DMS153 (cell line): ENCODE measurements at regions not wholly inside any gene's neighbourhood (a gene's known extent, or its start where the extent isn't known, plus 50 kb on each side); places are given as distances from the start of the nearest gene placed in this dataset.

ENCODE experiments used
- DNase-seq: peaks from one replicate; lab custom pipeline; 2025; lab: John Stamatoyannopoulos, UW

- no peak for DNase-seq
Observed at GRCh38 chr6:150537893-150538292, 61.8 kb upstream of the PLEKHG1 start.

GRCh38 chr6:150539111-150539510 is 60.6 kb upstream of the PLEKHG1 start:
- DNase-seq, result no peak

GRCh38 chr6:150539568-150539967 is 60.1 kb upstream of the PLEKHG1 start:
- DNase-seq, result no peak

- peak; percentile 64 for DNase-seq
Observed at GRCh38 chr6:150541576-150541975, 58.1 kb upstream of the PLEKHG1 start.

- no peak for DNase-seq
Observed at GRCh38 chr6:150543178-150543577, 56.5 kb upstream of the PLEKHG1 start.

DNA sequence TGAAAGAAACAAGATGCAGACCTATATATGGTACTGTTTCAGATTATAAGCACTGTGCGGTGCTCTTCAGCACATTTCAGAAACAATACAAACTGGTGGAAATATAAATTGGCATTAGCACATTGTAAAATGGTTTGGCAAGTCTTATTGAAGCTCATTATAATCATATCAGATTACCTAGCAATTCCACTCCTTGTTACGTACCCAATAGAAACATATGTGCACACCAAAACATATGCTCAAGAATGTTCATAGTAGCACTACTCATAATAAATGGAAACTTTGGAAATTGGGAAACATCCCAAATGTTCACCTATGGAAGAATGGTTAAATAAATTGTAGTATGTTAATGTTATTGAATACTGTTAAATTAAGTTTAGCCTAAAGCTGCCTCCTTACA is 54.9 kb upstream of the PLEKHG1 start:
- no peak for DNase-seq

DNA sequence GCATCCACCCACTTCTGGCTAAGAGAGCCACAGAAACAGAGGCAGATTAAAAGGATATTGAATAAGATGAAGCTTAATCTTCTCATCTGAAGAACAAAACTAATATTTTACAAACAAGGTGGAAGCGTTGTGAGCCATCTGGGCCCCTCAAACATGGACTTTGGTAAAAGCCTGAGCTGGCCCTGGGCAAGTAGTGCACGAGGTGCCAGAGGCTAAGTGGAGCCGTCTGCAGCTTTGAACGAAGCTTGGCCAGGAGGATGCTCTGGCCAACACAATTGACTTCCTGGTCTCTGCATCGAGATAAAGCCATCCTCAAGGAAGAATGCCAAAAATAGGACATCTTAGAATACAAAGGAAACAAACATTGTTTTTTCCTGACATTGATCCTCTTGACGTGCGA is 53.2 kb upstream of the PLEKHG1 start:
- DNase-seq, result no peak

DNA sequence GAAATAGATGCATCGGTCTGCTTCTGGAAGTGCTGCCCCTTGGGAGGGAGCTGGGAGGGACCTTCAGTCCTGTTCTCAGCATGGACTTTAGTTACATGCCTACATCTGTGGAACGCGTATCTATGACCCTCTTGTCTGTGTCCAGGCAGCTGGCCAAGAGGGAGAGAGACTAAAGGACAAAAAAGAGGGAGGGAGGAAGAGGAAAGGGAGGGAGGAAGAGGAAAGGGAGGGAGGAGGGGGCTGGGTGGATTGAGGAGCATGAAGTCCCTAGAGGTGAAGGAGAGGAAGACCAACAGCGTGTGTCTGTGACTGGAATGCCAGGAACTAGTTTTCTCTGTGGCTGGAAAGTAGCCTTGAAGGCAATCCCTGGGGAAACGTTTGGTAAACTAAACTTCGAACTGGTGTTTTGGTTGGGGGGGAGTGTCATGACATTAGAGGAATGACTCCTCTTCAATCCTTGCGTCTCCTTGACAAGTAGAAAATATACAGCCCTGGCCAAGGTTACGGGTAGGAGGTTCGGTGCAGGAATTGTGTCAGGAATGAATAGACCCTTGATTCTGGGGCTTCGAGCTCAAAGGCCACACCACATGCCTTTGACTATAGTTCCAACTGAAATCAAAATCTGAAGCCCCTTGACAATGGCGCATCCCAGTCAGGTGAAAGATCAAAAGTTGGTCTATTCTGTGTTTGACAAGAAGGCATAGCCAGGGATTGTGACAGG is 52.0 kb upstream of the PLEKHG1 start:
- DNase-seq, result no peak

GRCh38 chr6:150548330-150548729 is 51.4 kb upstream of the PLEKHG1 start:
- DNase-seq, result no peak

DNA sequence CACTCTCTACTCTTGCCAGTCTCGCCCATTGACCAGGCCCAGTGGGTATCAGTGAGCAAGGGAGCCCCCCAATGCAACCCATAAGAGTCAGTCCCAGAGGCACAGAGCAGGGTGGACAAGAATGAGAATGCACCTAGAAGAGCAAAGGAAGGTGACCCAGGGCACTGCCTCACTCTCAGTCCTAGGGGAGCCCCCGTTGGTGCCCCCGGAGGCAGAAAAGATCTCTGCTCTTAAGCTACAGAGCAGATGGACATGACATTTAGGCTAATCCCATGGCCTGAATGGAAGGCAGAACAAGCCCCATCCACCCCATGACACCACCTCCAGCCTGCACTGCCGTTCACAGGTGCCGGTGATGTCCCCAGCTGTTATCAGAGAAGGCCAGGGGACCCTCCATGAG is 50.7 kb upstream of the PLEKHG1 start:
- no peak for DNase-seq

DNA sequence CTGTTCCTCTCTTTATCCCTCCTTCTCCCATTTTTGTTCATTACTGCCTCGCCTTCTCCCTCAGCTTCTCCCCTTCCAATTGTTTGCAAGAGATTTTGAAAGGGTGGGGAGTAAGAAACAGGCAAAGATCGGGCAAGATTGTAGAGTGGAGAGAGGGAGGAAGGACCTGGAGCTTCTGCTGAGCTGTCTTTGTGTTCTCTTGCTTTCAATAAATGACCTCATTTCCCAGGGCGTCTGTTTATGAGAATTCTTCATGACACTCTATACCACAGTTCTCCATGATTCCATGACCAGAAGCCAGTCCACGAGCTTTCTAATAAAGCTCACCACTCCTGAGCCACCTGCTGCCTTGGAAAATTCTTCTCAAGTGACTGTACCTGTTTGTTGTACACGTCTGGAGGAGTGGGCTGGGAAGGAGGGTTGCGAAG is 50.0 kb upstream of the PLEKHG1 start:
- no peak for DNase-seq
